ENCODE measurements at regions not wholly inside any gene's neighbourhood (a gene's known extent, or its start where the extent isn't known, plus 50 kb on each side); places are given as distances from the start of the nearest gene placed in this dataset.

DNA sequence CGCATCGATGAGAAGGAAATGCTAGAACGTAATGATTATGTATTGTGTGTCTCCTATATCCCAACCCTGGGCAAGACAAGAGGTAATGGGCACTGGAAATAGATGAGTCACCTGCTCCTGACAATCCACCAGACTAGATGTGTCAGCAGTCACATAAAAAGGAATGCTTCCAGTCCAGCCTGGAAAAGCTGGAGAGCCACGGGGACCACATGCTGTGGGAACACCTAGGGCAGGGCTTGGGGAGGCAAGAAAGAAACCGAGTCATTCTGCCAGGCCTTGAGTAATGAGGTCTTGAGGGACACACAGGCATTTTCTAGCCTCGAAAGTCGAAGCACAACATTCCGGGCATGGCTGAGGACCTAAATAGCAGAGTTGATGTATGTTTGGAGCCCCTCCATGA lies 716.7 kb upstream of the TMEM132C start:
- ChIA-PET POLR2A (no interaction called here), CTCF (no interaction called here)
- H3K79me2 ChIP-seq (ENCODE audit: control insufficient read depth, insufficient read depth, low read length) = no peaks in the 10 kb centered on the region
- intact Hi-C loops (cut with micrococcal nuclease) = no loop called here
- H3K36me3 ChIP-seq (replicated peaks in 1 of 2; ENCODE audit: control extremely low read depth in 1 of 2, control insufficient read depth in 1 of 2, extremely low read depth in 1 of 2, insufficient read depth in 2 of 2, low read length in 1 of 2) = no peaks in the 10 kb centered on the region
- no peak overlapping the region for H3K4me3 ChIP-seq (ENCODE audit: control extremely low read depth in 1 of 5, extremely low read depth in 1 of 5, insufficient read depth in 1 of 5, low read depth in 2 of 5, low read length in 4 of 5)
- peaks cover 6% of the 10 kb centered on the region for H3K9me3 Mint-ChIP-seq (ENCODE audit: insufficient read depth)
- no peak overlapping the region for H3K27ac Mint-ChIP-seq
- H3K27ac ChIP-seq (ENCODE audit: low read length in 2 of 2) = no peak overlapping the region
- no peak for ATAC-seq (ENCODE audit: low read depth)
- H3K9me3 ChIP-seq (ENCODE audit: control extremely low read depth in 1 of 3, control insufficient read depth in 2 of 3, insufficient read depth in 1 of 3, low read length in 2 of 3) = no peaks in the 10 kb centered on the region
- no peak for DNase-seq
- no peaks in the 10 kb centered on the region for H3K27me3 ChIP-seq (replicated peaks in 1 of 4; ENCODE audit: control extremely low read depth in 1 of 4, control insufficient read depth in 3 of 4, insufficient read depth in 4 of 4, low read length in 3 of 4)
- H3K27me3 Mint-ChIP-seq = no peaks in the 10 kb centered on the region
- 81% methylated on average over 8 of the region's 8 CpGs for WGBS (ENCODE audit: insufficient coverage)
- H2AFZ ChIP-seq (ENCODE audit: insufficient read depth, low read depth, low read length, poor library complexity, severe bottlenecking) = no peak overlapping the region
- H3K4me3 Mint-ChIP-seq = no peak overlapping the region
- H3K9ac ChIP-seq (ENCODE audit: low read length) = no peak overlapping the region
- no peak overlapping the region for H3K4me2 ChIP-seq (replicated peaks; ENCODE audit: low read depth, low read length, poor library complexity, severe bottlenecking)
- TF ChIP-seq EZH2 (IDR thresholded peaks at IDR 0.05; ENCODE audit: borderline replicate concordance, insufficient read depth, low read depth, low read length, poor library complexity, severe bottlenecking) = no peak
- TF ChIP-seq CTCF (IDR thresholded peaks at IDR 0.05) = no peak
- H3K4me1 ChIP-seq (ENCODE audit: control insufficient read depth in 2 of 2, insufficient read depth in 2 of 2, low read length in 2 of 2) = no peaks in the 10 kb centered on the region
- no peaks in the 10 kb centered on the region for H4K20me1 ChIP-seq (ENCODE audit: control insufficient read depth, insufficient read depth, low read length, poor library complexity, severe bottlenecking)
- no peaks in the 10 kb centered on the region for H3K4me1 Mint-ChIP-seq

DNA sequence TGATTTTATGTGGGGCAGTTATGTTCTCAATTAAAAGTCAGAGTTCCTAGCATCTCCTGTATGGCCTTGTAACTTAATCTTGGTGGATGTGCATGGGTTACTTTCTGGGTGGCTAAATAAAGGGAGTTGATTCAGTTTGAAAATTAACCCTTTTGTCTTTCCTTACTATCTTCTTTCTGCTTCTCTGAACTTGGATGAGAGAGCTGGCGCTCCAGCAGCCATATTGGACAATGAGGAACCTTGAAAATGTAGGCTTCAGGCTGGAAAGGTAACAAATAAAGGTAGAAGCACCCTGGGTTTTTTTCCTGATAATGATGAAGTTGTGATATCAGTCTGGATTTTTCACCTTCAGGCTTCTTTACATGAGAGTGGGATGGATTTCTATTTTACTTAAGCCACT lies 714.1 kb upstream of the TMEM132C start:
- CTCF ChIA-PET = no interaction called here
- H3K9me3 Mint-ChIP-seq (ENCODE audit: insufficient read depth) = peaks cover 6% of the 10 kb centered on the region
- POLR2A ChIA-PET = no interaction called here
- no peak overlapping the region for H2AFZ ChIP-seq (ENCODE audit: insufficient read depth, low read depth, low read length, poor library complexity, severe bottlenecking)
- H3K27ac Mint-ChIP-seq = no peak overlapping the region
- ATAC-seq (ENCODE audit: low read depth) = no peak
- H3K27ac ChIP-seq (ENCODE audit: low read length in 2 of 2) = no peak overlapping the region
- H3K79me2 ChIP-seq (ENCODE audit: control insufficient read depth, insufficient read depth, low read length) = no peaks in the 10 kb centered on the region
- H3K36me3 ChIP-seq (replicated peaks in 1 of 2; ENCODE audit: control extremely low read depth in 1 of 2, control insufficient read depth in 1 of 2, extremely low read depth in 1 of 2, insufficient read depth in 2 of 2, low read length in 1 of 2) = no peaks in the 10 kb centered on the region
- H3K4me1 ChIP-seq (ENCODE audit: control insufficient read depth in 2 of 2, insufficient read depth in 2 of 2, low read length in 2 of 2) = no peaks in the 10 kb centered on the region
- TF ChIP-seq EZH2 (IDR thresholded peaks at IDR 0.05; ENCODE audit: borderline replicate concordance, insufficient read depth, low read depth, low read length, poor library complexity, severe bottlenecking) (no peak), CTCF (IDR thresholded peaks at IDR 0.05) (no peak)
- no peaks in the 10 kb centered on the region for H3K27me3 ChIP-seq (replicated peaks in 1 of 4; ENCODE audit: control extremely low read depth in 1 of 4, control insufficient read depth in 3 of 4, insufficient read depth in 4 of 4, low read length in 3 of 4)
- no peak overlapping the region for H3K9ac ChIP-seq (ENCODE audit: low read length)
- DNase-seq = no peak
- no peaks in the 10 kb centered on the region for H3K9me3 ChIP-seq (ENCODE audit: control extremely low read depth in 1 of 3, control insufficient read depth in 2 of 3, insufficient read depth in 1 of 3, low read length in 2 of 3)
- no peaks in the 10 kb centered on the region for H4K20me1 ChIP-seq (ENCODE audit: control insufficient read depth, insufficient read depth, low read length, poor library complexity, severe bottlenecking)
- no peak overlapping the region for H3K4me3 Mint-ChIP-seq
- H3K4me2 ChIP-seq (replicated peaks; ENCODE audit: low read depth, low read length, poor library complexity, severe bottlenecking) = no peak overlapping the region
- intact Hi-C loops (cut with micrococcal nuclease) = no loop called here
- H3K4me3 ChIP-seq (ENCODE audit: control extremely low read depth in 1 of 5, extremely low read depth in 1 of 5, insufficient read depth in 1 of 5, low read depth in 2 of 5, low read length in 4 of 5) = no peak overlapping the region
- 0% methylated on average over 1 of the region's 1 CpG for WGBS (ENCODE audit: insufficient coverage)
- no peaks in the 10 kb centered on the region for H3K4me1 Mint-ChIP-seq
- no peaks in the 10 kb centered on the region for H3K27me3 Mint-ChIP-seq

Data from B cell (primary cell).